C4-2B (cell line): ENCODE measurements at regions not wholly inside any gene's neighbourhood (a gene's known extent, or its start where the extent isn't known, plus 50 kb on each side); places are given as distances from the start of the nearest gene placed in this dataset.

Source experiments
- CTCF ChIP-seq: fragments of 450-650 bp; conservative IDR thresholded peaks from 2 replicates; pipeline ENCODE4 v1.5.1; 2017; ENCODE audit warnings: mild to moderate bottlenecking
- ZFX ChIP-seq: fragments of 450-650 bp; IDR thresholded peaks from 2 replicates; pipeline ENCODE4 v1.6.1; 2017

- TF ChIP-seq CTCF (no peak), ZFX (no peak)
These were observed 84.4 kb upstream of the PRMT6 start for GRCh38 chr1:106972074-106972473.
